NCI-H1436 (cell line): ENCODE measurements at regions not wholly inside any gene's neighbourhood (a gene's known extent, or its start where the extent isn't known, plus 50 kb on each side); places are given as distances from the start of the nearest gene placed in this dataset.
"Not testable (repeated sequence)": the region's sequence is repeated elsewhere in the genome, so short reads cannot be mapped to it uniquely, and the experiment has no call there.

Experiments used
- DNase-seq: peaks from one replicate; lab custom pipeline; 2025; lab: John Stamatoyannopoulos, UW

DNA sequence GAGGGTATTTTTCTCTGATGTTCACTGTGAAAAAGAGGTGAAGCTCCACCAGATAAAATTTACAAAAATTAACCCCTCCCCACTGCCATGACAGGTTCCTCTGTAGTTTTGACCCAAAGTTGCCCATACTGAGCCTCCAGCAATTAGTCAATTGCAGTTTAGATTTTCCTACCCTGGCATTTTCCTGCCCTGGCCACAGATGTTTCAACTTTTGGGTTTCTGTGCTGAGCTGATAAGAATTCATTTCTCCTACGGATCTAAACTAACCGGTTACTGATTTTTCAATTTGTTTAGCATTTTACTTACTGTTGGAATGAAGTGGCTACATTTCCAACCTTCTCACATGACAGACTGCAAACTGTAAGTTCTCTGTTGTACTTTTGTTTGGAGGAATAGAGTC, 1346.1 kb upstream of the EPHA6 start:
- no peak for DNase-seq

DNA sequence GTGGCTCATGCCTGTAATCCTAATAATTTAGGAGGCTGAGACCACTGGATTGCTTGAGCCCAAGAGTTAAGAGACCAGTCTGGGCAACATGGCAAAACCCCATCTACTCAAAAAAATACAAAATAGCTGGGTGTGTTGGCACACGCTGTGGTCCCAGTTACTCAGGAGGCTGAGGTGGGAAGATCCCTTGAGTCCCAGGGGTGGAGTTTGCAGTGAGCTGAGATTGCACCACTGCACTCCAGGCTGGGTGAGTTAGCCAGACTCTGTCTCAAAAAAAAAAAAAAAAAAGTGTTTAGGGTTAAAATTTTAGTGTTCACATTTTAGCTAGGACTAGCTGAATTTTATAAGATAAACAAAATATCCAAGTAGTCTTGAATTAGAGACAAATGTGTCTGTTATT, 1340.1 kb upstream of the EPHA6 start:
- DNase-seq, result no peak

DNA sequence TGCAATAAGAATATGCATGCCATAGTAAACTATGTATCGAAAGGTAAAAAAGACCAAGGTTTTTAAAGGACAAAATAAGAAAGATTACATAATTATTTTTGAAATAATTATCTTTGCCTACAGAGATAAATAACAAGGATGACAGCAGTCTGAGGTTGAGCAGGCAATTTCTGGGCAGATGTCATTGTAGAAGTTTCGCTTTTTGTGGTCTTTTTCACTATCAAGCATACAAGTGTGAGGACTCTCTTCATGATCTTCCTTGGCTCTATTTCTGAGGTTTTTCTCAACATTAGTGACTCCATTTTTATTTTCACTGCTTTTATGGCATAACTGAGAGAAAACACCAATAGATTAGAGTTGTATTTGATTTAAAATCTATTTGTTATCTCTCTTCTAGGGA, 1337.9 kb upstream of the EPHA6 start:
- DNase-seq, result no peak

DNA sequence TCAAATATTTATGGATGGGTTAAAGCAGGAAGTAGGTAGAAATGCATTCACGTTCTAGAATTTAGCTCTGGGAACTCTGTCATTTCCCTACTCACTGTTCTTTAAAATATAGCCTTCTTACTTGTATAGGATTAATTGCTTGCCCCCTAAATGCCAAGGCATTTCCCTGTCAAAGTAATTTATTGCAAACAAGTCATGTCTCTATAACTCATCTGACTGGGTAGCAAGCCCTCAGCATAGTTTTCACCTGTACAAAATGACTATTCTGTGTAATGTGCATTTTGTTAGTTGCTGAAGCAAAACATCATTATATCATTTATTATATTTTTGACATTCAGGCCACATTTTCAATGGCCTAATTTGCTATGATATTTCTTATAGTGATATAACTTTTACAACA, 1308.2 kb upstream of the EPHA6 start:
- no peak for DNase-seq

DNA sequence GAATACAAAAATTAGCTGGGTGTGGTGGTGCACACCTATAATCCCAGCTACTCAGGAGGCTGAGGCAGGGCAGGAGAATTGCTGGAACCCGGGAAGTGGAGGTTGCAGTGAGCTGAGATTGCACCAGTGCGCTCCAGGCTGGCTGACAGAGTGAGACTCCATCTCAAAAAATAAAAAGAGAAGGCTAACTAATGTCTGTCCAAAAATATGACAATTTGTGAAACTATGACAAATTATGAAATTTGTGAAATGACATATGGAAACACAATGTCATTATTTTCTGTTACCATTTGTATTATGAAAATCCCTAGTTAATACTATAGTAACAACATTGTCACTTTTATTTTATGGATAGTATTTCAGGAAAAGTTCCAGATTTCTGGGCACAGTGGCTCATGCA, 1306.3 kb upstream of the EPHA6 start:
- no peak for DNase-seq

DNA sequence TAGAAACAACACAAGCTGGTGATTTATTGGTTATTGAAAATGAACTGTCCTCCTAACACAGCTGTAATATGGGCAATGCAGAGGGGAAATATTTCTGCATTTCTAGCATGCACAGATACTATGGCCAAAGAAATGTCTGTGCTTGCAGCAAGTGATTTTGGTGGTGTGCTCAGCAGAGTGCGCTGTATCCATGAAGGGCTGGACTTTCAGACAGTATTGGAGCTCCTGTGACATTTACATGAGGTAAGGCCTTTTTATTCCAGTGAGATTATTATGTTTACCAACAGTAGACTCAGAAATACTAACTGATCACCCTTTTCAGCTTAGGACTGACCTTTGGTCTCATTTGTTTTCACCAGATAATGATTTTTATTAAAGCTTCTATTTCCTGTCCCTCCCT, 1302.6 kb upstream of the EPHA6 start:
- no peak for DNase-seq

DNA sequence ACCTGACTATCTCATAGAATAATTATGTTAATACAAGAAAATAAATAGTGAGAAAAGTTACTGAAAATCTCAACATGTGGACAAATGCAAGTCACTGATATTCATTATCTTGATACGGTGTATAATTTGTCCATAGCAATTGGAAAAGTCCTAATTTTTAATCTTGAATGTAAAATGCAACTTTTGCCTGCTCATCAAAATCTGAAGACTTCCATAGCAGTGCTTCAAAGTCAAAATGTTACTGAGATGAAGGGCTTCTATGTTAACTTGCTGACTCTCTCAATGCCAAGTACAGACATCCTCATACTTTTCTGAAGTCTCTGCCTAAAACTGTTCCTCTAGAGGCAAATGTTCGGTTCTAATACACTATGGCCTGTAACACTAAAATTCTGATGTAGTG, 1300.1 kb upstream of the EPHA6 start:
- DNase-seq, result no peak

DNA sequence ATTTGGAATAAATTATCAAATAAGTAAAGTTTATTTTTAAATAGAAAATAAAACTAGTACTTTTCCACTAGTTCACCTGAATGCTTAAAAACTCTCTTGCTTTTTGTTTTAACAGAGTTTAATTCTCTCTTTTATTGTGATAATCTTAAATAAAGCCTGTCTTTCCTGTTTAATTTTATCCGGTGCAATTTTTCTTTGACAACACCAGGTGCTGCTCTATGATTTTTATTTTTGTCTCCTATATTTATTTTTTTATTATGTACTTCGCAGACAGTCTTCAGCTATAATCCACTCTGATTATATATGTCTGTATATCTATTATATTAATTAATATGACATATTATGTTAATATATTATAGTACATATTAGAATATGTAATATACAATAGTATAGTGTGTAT, 1293.0 kb upstream of the EPHA6 start:
- DNase-seq, result no peak

DNA sequence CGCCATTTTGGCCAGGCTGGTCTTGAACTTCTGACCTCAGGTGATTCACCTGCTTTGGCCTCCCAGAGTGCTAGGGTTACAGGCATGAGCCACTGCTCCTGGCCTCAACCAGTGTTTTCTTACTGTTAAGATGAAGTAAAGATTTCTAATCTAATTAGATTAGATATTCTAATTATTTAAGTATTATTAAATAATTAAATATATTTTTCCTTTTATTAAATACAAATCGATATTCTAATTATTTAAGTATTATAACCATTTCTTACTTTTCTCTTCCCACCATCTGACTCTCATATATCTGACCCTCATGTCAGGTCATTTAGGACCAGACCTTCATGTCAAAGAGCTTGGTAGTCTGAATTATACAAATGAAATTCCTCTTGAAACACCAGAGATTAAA, 1291.9 kb upstream of the EPHA6 start:
- DNase-seq, result no peak

DNA sequence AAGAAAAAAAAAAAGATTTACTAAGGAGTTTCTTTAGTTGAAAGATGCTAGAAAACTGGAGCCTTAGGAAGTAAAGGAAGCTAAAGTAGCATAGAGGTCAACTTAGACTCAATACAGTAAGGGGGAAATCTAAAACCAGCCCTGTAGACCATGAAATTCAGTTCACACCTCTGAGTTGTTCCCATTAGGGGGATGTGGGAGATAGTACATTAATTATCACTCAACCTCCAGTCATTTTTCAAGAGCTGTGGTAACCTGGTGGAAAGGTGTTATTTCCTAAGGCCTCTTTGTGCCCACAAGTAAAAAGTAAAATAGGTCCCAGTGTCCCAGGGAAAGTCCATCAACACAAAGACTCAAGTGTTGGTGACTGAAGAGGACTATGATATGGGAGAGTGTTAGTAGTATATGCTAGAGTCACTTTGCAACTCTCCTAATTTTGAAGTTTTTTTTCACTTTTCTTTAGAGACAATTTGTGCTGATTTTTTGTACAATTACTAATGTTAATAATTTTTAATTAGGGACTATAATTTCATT, 1274.4 kb upstream of the EPHA6 start:
- DNase-seq, result no peak

DNA sequence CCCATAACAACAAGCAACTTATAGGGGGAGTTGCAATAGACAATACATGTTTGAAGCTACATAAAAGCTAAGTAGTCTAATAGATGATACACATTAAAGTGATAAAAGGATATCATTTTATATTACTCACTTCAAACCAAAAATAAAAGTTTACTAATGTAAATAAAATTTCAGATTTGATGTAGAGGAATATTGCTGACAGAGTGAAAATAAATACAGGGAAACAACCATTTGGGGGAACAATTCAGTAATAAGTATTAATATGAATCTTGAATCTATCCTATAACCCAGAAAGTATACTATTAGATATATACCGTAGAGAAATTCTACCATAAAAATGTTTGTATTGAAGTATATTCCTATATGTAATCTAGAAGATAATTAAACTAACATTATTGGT, 1248.9 kb upstream of the EPHA6 start:
- DNase-seq, result no peak

DNA sequence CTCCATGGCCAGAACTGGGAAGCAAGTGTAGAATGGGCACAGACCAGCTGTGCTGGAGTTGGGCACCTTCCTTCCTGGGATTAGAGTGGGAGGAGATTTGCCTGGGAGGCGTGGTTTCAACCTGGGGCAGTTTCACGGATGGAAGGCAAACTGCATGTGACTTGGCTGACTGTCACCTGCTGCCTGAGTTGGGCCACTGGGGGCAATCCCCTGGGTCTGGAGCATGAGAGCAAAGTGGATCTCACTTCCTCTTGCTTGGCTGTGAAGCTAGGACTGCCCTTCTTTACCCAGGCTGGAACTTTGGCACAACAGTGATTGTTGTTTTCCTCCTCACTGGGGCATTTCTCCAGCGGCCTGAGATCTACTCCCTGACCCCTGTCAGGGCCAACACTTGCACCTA, 1247.0 kb upstream of the EPHA6 start:
- no peak for DNase-seq

DNA sequence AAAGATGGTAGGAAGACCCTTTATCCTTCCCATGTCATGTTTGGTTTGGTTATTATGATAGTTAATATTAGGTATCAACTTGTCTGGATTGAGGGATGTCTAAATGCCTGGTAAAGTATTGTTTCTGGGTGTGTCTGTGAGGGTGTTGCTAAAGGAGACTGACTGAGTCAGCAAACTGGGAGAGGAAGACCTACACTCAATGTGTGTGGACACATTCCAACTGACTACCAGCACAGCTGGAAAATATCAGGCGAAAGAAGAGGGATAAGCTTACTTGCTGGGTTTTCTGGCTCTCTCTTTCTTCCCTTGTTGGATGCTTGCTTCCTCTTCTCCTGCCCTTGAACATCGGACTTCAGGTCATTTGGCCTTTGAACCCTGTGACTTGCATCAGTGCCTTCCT, 1227.6 kb upstream of the EPHA6 start:
- no peak for DNase-seq

DNA sequence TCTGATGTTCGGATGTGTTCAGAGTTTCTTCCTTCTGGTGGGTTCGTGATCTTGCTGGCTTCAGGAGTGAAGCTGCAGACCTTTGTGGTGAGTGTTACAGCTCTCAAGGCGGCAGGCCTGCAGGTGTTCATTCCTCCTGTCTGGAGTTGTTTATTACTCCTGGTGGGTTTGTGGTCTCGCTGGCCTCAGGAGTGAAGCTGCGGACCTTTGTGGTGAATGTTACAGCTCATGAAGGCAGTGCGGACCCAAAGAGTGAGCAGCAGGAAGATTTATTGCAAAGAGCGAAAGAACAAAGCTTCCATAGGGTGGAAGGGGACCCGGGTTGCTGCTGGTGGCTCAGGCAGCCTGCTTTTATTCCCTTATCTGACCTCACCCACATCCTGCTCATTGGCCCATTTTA, 1226.8 kb upstream of the EPHA6 start:
- DNase-seq, result not testable (repeated sequence)

DNA sequence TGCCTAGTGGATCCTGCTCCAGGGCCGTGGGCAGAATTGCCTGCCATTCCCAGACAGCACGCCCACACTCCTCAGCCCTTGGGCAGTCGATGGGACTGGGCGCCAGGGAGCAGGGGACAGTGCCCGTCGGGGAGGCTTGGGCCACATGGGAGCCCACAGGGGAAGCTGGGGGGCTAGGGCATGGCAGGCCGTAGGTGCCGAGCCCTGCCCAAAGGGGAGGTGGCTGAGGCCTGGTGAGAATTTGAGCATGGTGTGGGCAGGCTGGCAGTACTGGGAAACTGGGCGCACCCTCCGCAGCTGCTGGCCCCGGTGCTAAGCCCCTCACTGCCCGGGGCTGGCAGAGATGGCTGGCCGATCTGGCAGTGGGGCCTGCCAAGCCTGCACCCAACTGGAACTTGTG, 1225.9 kb upstream of the EPHA6 start:
- no peak for DNase-seq

DNA sequence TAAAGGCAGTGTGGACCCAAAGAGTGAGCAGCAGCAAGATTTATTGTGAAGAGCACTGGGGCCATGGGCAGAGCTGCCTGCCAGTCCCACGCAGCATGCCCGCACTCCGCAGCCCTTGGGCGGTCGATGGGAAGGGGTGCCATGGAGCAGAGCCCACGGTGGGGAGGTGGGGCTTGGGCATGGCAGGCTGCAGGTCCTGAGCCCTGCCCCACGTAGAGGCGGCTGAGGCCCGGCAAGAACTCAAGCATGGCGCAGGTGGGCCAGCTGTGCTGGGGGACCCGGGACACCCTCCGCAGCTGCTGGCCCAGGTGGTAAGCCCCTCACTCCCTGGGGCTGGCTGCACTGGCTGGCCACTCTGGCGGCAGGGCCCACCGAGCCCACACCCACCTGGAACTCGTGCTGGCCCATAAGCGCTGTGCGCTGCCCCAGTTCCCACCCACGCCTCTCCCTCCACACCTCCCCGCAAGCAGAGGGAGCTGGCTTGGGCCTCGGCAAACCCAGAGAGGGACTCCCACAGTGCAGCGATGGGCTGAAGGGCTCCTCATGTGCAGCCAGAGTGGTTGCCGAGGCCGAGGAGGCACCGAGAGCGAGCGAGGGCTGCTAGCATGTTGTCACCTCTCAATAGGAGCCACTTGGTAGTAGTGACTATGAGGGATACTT, 1218.8 kb upstream of the EPHA6 start:
- DNase-seq, result no peak

DNA sequence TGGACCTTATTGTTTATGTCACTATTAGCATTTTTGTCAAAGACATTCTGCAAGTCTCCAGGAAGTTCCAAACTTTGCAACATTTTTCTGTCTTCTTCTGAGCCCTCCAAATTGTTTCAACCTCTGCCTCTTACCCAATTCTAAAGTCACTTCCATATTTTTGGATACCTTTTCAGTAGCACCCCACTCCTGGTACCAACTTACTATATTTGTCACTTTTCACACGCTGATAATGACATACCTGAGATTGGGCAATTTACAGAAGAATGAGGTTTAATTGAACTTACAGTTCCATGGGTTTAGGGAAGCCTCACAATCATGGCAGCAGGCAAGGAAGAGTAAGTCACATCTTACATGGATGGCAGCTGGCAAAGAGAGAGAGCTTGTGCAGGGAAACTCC, 1206.5 kb upstream of the EPHA6 start:
- no peak for DNase-seq

DNA sequence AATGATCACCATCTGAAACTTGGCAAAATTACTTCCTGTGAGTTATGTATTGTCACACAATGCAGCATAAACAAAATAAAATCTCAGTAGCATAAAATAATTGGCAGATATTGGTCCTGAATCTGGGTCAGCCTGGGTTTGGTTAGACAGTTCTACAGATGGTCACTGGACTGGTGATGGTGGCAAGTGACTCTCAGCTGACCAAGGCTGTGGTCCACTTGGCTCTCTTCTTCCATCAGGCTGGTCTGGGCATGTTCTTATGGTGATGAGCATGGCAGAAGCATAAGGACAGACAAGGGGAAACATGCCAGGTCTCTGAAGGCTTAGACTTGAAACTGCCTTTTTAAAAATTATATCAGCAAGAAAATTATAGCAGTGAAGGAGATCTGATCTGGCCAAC, 1205.0 kb upstream of the EPHA6 start:
- no peak for DNase-seq

DNA sequence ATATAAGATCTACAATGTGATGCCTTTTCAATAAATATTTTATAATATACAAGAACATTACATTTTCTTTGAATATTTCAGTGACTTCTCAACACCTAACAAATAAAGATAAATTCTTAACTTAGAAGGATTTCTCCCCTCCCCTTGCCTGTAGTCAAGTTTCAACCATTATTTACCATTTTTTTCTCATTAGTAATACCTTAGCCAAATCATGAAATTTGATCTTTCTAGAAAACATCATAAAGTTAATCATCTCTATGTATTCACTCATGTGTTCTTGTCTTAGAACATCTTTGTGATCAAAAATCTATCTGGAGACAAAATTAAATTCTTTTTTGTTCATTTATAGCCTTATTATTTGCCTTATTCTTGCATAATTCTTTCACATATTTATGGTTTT, 1201.8 kb upstream of the EPHA6 start:
- no peak for DNase-seq

DNA sequence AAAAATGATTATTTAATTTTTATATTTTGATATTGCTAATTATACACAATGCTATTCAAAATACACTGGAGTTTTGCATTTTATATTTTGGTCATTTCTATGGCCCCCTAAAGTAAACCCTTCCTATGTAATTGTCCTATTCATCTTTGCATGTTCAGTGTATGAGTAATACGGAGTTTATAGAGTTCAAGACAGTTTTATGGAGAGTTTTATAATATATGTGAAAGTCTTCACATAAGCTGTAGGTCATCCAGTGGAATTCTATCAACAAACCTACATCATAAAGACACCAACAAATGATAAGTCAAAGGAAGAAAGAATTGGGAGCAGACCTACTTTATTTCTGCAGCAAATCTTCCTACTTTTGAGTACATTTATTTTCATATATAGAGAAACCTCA, 1200.4 kb upstream of the EPHA6 start:
- DNase-seq, result no peak

DNA sequence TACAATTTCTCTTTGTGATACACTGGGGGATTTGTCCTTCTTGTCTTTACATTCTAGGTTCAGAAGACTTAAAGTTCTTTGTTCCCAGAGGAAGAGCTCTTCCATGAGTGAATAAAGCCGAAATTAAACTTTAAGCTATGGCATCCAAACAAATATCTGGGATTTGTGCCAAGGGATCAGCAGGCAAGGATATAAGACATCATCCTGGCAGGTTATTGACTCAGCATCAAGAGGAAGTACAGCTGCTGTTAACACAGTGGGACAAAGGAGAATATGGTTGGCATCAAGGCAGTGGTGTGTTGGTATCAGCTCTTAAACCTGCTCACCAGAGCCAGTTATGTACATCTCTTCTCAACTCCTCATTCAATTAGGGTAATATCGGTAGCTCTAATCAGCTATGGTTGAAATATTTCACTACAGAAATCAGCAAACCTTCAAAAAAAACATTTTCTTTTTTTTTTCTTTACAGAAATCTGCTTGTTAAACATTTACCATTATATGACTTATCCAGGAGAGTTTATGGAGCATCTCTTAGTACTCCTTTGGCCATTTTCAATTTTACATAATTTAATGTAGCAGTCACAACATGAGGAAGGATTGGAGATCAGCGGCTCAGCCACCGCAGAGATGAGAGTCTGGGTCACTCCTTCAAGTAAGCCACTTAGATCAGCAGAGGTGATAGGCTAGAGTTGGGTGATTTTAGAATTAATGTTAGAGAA, 1198.6 kb upstream of the EPHA6 start:
- DNase-seq, result no peak

DNA sequence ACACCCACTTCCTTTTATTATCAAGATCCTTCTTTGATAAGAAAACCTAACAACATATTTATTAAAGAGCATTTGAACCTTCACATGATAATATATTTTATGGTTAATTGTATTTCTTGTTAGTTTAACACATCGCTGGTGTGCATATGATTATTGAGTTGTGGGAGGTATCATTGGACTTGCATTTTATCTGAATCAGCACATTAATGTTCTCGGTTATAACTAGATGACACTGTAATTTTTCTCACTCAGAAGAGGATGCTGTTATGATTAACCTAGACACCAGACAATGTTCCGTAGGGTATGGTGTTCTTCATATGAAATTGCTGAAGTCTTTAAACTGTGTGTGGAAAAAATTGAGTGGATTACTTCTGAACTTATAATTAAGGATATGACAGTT, 1188.3 kb upstream of the EPHA6 start:
- DNase-seq, result no peak

DNA sequence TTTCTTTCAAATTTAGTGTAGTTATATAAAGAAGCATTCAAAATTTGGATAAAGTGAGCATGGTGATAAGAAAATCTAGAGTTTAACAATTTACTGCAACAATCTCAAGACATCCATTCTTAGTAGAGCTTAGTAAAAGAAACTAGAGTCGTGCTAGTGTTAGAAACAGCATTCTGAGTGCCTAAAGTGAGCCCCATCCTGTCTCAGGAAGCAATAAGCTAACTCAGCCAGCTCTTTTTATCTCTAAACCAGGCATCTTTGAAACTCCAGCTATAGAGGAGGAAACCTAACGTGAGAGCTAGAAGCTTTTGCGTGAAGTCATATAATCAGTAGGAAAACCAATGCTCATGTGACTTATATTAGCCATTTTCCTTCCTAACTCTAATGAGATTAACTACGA, 1187.1 kb upstream of the EPHA6 start:
- DNase-seq, result no peak

DNA sequence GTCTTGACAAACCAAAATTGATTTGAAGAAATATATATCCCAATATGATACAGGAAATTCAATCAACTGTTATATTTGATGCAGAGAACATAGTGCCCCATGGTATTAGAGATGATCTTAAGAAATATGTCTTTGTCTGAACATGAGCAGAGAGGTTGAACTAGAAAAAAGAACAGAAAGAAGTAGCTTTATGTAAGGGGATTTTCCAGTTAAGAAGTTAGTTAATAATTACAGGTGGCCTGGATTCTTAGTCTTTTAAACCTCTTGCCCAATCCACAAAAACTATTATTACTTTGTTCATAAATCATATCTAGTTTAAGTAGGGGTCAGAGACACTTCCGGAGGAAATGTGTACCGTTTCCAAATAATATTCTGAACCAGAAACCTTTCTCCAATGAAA, 1186.7 kb upstream of the EPHA6 start:
- DNase-seq, result no peak
